Astrocyte (in vitro differentiated cells and primary cell): ENCODE measurements at regions not wholly inside any gene's neighbourhood (a gene's known extent, or its start where the extent isn't known, plus 50 kb on each side); places are given as distances from the start of the nearest gene placed in this dataset.

ENCODE experiments used
- EZH2 ChIP-seq: IDR thresholded peaks from 2 replicates; pipeline ENCODE4 v1.6.1; 2012; ENCODE audit warnings: mild to moderate bottlenecking, low read length, inconsistent platforms; ENCODE audit not compliant: insufficient read depth
- TF ChIP-seq, protein P1 (sequence below): IDR thresholded peaks from 2 replicates; pipeline ENCODE4 v1.5.1; 2011; ENCODE audit warnings: low read depth, mild to moderate bottlenecking, inconsistent platforms, low read length, moderate library complexity; ENCODE audit not compliant: insufficient read depth

GRCh38 chr6:134863763-134864510 is 86.0 kb downstream of the ALDH8A1 start:
- TF ChIP-seq, protein P1, sequence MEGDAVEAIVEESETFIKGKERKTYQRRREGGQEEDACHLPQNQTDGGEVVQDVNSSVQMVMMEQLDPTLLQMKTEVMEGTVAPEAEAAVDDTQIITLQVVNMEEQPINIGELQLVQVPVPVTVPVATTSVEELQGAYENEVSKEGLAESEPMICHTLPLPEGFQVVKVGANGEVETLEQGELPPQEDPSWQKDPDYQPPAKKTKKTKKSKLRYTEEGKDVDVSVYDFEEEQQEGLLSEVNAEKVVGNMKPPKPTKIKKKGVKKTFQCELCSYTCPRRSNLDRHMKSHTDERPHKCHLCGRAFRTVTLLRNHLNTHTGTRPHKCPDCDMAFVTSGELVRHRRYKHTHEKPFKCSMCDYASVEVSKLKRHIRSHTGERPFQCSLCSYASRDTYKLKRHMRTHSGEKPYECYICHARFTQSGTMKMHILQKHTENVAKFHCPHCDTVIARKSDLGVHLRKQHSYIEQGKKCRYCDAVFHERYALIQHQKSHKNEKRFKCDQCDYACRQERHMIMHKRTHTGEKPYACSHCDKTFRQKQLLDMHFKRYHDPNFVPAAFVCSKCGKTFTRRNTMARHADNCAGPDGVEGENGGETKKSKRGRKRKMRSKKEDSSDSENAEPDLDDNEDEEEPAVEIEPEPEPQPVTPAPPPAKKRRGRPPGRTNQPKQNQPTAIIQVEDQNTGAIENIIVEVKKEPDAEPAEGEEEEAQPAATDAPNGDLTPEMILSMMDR: no peak
- no peak for TF ChIP-seq EZH2
